WTC11 (cell line): ENCODE measurements at regions not wholly inside any gene's neighbourhood (a gene's known extent, or its start where the extent isn't known, plus 50 kb on each side); places are given as distances from the start of the nearest gene placed in this dataset.
A peak's percentile ranks its signal among the peaks of the same experiment; 100 is the strongest.

Source experiments
- ATAC-seq: fragments of 200-7000 bp; cut with Tn5 transposase; 2 replicates; pipeline ENCODE4 v1.10.0; 2021; ENCODE audit warnings: mild to moderate bottlenecking, moderate library complexity
- CTCF ChIA-PET: fragments of 300-600 bp; sonication (Branson Sonifier 250); formaldehyde crosslinking; loops from one replicate; lab custom pipeline; 2021; ENCODE audit warnings: antibody characterized with exemption; lab: Charles Lee
- POLR2A ChIA-PET: fragments of 350-600 bp; sonication (Branson Sonifier 250); formaldehyde crosslinking; loops from one replicate; lab custom pipeline; 2021; ENCODE audit warnings: antibody characterized with exemption; lab: Charles Lee
- DNase-seq: peaks from one replicate; pipeline ENCODE4 v3.0.0; 2021; ENCODE audit warnings: low spot score
- H3K27ac Mint-ChIP-seq: 2 replicates; pipeline ENCODE4 v1.8.0; 2021; ENCODE audit warnings: mixed read lengths
- H3K27me3 Mint-ChIP-seq: 2 replicates; pipeline ENCODE4 v1.8.0; 2021; ENCODE audit warnings: low read depth, mild to moderate bottlenecking, moderate library complexity, mixed read lengths
- H3K36me3 Mint-ChIP-seq: 2 replicates; pipeline ENCODE4 v1.8.0; 2021; ENCODE audit warnings: mixed read lengths
- H3K4me1 Mint-ChIP-seq: 2 replicates; pipeline ENCODE4 v1.8.0; 2022; ENCODE audit warnings: mixed read lengths
- H3K4me3 Mint-ChIP-seq: 2 replicates; pipeline ENCODE4 v1.8.0; 2021; ENCODE audit warnings: mild to moderate bottlenecking, moderate library complexity, mixed read lengths
- H3K9me3 Mint-ChIP-seq: 2 replicates; pipeline ENCODE4 v1.8.0; 2021; ENCODE audit warnings: mixed read lengths
- ATF6 ChIP-seq: sonication (generic); formaldehyde crosslinking; IDR thresholded peaks from 2 replicates; pipeline ENCODE4 v1.8.1; 2023; ENCODE audit warnings: mild to moderate bottlenecking, missing genetic modification reagents
- FOXP1 ChIP-seq: sonication (generic); formaldehyde crosslinking; IDR thresholded peaks from 2 replicates; pipeline ENCODE4 v1.8.0; 2022; ENCODE audit warnings: missing genetic modification reagents, mild to moderate bottlenecking, moderate library complexity, borderline replicate concordance
- GABPB1 ChIP-seq: sonication (generic); formaldehyde crosslinking; IDR thresholded peaks from 2 replicates; pipeline ENCODE4 v1.8.1; 2023; ENCODE audit warnings: mild to moderate bottlenecking, missing genetic modification reagents
- IRF1 ChIP-seq: sonication (generic); formaldehyde crosslinking; IDR thresholded peaks from 2 replicates; pipeline ENCODE4 v1.8.0; 2023; ENCODE audit warnings: missing genetic modification reagents
- IRF2 ChIP-seq: sonication (generic); formaldehyde crosslinking; IDR thresholded peaks from 2 replicates; pipeline ENCODE4 v1.8.0; 2022; ENCODE audit warnings: low read depth, missing genetic modification reagents, borderline replicate concordance
- MAX ChIP-seq: sonication (generic); formaldehyde crosslinking; IDR thresholded peaks from 2 replicates; pipeline ENCODE4 v1.8.0; 2022; ENCODE audit warnings: mild to moderate bottlenecking, missing genetic modification reagents
- NR1H2 ChIP-seq: sonication (generic); formaldehyde crosslinking; IDR thresholded peaks from 2 replicates; pipeline ENCODE4 v1.9.0; 2021; ENCODE audit warnings: mild to moderate bottlenecking, moderate library complexity, missing genetic modification reagents
- SMAD3 ChIP-seq: sonication (generic); formaldehyde crosslinking; IDR thresholded peaks from 2 replicates; pipeline ENCODE4 v1.8.0; 2022; ENCODE audit warnings: missing genetic modification reagents, mild to moderate bottlenecking, borderline replicate concordance
- TCF7 ChIP-seq: sonication (generic); formaldehyde crosslinking; IDR thresholded peaks from 2 replicates; pipeline ENCODE4 v1.8.0; 2022; ENCODE audit warnings: mild to moderate bottlenecking, low read depth, missing genetic modification reagents, moderate library complexity
- TEAD4 ChIP-seq: sonication (generic); formaldehyde crosslinking; IDR thresholded peaks from 2 replicates; pipeline ENCODE4 v1.8.0; 2022; ENCODE audit warnings: mild to moderate bottlenecking, missing genetic modification reagents
- TP53 ChIP-seq: sonication (generic); formaldehyde crosslinking; IDR thresholded peaks from 2 replicates; pipeline ENCODE4 v1.8.1; 2023; ENCODE audit warnings: mild to moderate bottlenecking, missing genetic modification reagents
- ZBTB21 ChIP-seq: sonication (generic); formaldehyde crosslinking; IDR thresholded peaks from 2 replicates; pipeline ENCODE4 v1.8.1; 2023; ENCODE audit warnings: mild to moderate bottlenecking, missing genetic modification reagents, borderline replicate concordance
- ZNF671 ChIP-seq: fragments of 250-450 bp; sonication (Bioruptor Pico); IDR thresholded peaks from 2 replicates; pipeline ENCODE4 v1.8.0; 2021; ENCODE audit warnings: mild to moderate bottlenecking
- ZSCAN18 ChIP-seq: fragments of 250-450 bp; sonication (Bioruptor Pico); IDR thresholded peaks from 2 replicates; pipeline ENCODE4 v2.1.2; 2022; ENCODE audit warnings: mild to moderate bottlenecking, moderate library complexity
- TF ChIP-seq, protein P1 (sequence below): sonication (generic); formaldehyde crosslinking; IDR thresholded peaks from 2 replicates; pipeline ENCODE4 v1.8.1; 2022; ENCODE audit warnings: mild to moderate bottlenecking, moderate library complexity, missing genetic modification reagents
- TF ChIP-seq, protein P2 (sequence below): sonication (generic); formaldehyde crosslinking; IDR thresholded peaks from 2 replicates; pipeline ENCODE4 v1.8.1; 2023; ENCODE audit warnings: mild to moderate bottlenecking, missing genetic modification reagents, moderate library complexity
- TF ChIP-seq, protein P3 (sequence below): sonication (generic); formaldehyde crosslinking; IDR thresholded peaks from 2 replicates; pipeline ENCODE4 v1.8.0; 2022; ENCODE audit warnings: mild to moderate bottlenecking, missing genetic modification reagents
- TF ChIP-seq, protein P4 (sequence below): sonication (generic); formaldehyde crosslinking; IDR thresholded peaks from 2 replicates; pipeline ENCODE4 v1.8.1; 2023; ENCODE audit warnings: mild to moderate bottlenecking, missing genetic modification reagents, borderline replicate concordance
- TF ChIP-seq, protein P5 (sequence below): sonication (generic); formaldehyde crosslinking; IDR thresholded peaks from 2 replicates; pipeline ENCODE4 v1.8.1; 2022; ENCODE audit warnings: missing genetic modification reagents, borderline replicate concordance

GRCh38 chr13:53191091-53191490, 162.5 kb downstream of the OLFM4 start:
- peaks cover 8% of the 10 kb centered on the region for H3K4me1 Mint-ChIP-seq
- no peak overlapping the region for H3K4me3 Mint-ChIP-seq
- POLR2A ChIA-PET = no interaction called here
- H3K27ac Mint-ChIP-seq = no peak overlapping the region
- no peak for DNase-seq
- no peaks in the 10 kb centered on the region for H3K36me3 Mint-ChIP-seq
- TF ChIP-seq ATF6 (no peak), ZSCAN18 (no peak), TEAD4 (CRISPR knock-in tag) (no peak), ZNF671 (CRISPR knock-in tag) (no peak), NR1H2 (no peak)
- TF ChIP-seq, protein P1, sequence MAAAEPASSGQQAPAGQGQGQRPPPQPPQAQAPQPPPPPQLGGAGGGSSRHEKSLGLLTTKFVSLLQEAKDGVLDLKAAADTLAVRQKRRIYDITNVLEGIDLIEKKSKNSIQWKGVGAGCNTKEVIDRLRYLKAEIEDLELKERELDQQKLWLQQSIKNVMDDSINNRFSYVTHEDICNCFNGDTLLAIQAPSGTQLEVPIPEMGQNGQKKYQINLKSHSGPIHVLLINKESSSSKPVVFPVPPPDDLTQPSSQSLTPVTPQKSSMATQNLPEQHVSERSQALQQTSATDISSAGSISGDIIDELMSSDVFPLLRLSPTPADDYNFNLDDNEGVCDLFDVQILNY (CRISPR knock-in tag) = no peak
- TF ChIP-seq, protein P2, sequence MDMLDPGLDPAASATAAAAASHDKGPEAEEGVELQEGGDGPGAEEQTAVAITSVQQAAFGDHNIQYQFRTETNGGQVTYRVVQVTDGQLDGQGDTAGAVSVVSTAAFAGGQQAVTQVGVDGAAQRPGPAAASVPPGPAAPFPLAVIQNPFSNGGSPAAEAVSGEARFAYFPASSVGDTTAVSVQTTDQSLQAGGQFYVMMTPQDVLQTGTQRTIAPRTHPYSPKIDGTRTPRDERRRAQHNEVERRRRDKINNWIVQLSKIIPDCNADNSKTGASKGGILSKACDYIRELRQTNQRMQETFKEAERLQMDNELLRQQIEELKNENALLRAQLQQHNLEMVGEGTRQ = no peak
- TF ChIP-seq, all 79 proteins: peak for 0
- Mint-ChIP-seq H3K9me3 (no peaks in the 10 kb centered on the region), H3K27me3 (no peaks in the 10 kb centered on the region; the same call in none of the 2 replicates)
- peak; percentile 73 for ATAC-seq
- CTCF ChIA-PET = interaction anchor here (1.0 to 4.4 kb wide), 5 partner anchors 10 to 382 kb away, joined by 3 to 44 read pairs (median 3); no protein-coding TSS in a partner anchor

DNA sequence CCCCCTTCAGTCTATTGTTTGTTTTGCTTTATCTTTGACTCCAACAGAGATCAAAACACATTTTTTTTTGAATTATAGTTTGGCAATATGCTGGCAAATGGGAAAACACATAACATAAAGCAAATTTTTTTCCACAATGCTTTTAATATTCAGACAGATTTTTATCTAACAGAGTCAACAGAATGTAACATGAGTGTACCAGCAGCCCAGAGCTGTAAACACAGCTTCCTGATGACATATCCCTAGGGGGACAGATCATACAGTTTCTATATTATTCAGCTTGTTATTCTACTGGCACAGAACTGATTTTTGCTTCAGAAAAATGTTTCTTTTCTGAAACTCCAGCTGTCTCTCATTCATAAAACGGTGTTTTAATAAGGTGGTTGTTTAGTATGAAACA, 168.8 kb downstream of the OLFM4 start:
- H3K36me3 Mint-ChIP-seq = no peaks in the 10 kb centered on the region
- H3K4me1 Mint-ChIP-seq = no peaks in the 10 kb centered on the region
- ATAC-seq (no peak), DNase-seq (no peak)
- CTCF ChIA-PET = interaction anchor here (0.6 to 1.8 kb wide), 18 partner anchors 9 to 545 kb away, joined by 3 to 41 read pairs (median 6); partner anchors contain the start of genes PCDH8 and SUGT1
- H3K27ac Mint-ChIP-seq = no peak overlapping the region
- no peaks in the 10 kb centered on the region for H3K9me3 Mint-ChIP-seq
- H3K27me3 Mint-ChIP-seq = peaks cover 39% of the 10 kb centered on the region
- POLR2A ChIA-PET = no interaction called here
- H3K4me3 Mint-ChIP-seq = no peak overlapping the region
- TF ChIP-seq FOXP1 (CRISPR knock-in tag) (no peak), ZBTB21 (CRISPR knock-in tag) (no peak), GABPB1 (CRISPR knock-in tag) (no peak), TP53 (CRISPR knock-in tag) (no peak), TCF7 (CRISPR knock-in tag) (no peak), IRF2 (CRISPR knock-in tag) (no peak), ZNF671 (CRISPR knock-in tag) (no peak), SMAD3 (no peak), MAX (CRISPR knock-in tag) (no peak), IRF1 (no peak)
- TF ChIP-seq, protein P3, sequence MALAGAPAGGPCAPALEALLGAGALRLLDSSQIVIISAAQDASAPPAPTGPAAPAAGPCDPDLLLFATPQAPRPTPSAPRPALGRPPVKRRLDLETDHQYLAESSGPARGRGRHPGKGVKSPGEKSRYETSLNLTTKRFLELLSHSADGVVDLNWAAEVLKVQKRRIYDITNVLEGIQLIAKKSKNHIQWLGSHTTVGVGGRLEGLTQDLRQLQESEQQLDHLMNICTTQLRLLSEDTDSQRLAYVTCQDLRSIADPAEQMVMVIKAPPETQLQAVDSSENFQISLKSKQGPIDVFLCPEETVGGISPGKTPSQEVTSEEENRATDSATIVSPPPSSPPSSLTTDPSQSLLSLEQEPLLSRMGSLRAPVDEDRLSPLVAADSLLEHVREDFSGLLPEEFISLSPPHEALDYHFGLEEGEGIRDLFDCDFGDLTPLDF (CRISPR knock-in tag) = no peak
- TF ChIP-seq, protein P4, sequence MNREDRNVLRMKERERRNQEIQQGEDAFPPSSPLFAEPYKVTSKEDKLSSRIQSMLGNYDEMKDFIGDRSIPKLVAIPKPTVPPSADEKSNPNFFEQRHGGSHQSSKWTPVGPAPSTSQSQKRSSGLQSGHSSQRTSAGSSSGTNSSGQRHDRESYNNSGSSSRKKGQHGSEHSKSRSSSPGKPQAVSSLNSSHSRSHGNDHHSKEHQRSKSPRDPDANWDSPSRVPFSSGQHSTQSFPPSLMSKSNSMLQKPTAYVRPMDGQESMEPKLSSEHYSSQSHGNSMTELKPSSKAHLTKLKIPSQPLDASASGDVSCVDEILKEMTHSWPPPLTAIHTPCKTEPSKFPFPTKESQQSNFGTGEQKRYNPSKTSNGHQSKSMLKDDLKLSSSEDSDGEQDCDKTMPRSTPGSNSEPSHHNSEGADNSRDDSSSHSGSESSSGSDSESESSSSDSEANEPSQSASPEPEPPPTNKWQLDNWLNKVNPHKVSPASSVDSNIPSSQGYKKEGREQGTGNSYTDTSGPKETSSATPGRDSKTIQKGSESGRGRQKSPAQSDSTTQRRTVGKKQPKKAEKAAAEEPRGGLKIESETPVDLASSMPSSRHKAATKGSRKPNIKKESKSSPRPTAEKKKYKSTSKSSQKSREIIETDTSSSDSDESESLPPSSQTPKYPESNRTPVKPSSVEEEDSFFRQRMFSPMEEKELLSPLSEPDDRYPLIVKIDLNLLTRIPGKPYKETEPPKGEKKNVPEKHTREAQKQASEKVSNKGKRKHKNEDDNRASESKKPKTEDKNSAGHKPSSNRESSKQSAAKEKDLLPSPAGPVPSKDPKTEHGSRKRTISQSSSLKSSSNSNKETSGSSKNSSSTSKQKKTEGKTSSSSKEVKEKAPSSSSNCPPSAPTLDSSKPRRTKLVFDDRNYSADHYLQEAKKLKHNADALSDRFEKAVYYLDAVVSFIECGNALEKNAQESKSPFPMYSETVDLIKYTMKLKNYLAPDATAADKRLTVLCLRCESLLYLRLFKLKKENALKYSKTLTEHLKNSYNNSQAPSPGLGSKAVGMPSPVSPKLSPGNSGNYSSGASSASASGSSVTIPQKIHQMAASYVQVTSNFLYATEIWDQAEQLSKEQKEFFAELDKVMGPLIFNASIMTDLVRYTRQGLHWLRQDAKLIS (CRISPR knock-in tag) = no peak
- TF ChIP-seq, protein P5, sequence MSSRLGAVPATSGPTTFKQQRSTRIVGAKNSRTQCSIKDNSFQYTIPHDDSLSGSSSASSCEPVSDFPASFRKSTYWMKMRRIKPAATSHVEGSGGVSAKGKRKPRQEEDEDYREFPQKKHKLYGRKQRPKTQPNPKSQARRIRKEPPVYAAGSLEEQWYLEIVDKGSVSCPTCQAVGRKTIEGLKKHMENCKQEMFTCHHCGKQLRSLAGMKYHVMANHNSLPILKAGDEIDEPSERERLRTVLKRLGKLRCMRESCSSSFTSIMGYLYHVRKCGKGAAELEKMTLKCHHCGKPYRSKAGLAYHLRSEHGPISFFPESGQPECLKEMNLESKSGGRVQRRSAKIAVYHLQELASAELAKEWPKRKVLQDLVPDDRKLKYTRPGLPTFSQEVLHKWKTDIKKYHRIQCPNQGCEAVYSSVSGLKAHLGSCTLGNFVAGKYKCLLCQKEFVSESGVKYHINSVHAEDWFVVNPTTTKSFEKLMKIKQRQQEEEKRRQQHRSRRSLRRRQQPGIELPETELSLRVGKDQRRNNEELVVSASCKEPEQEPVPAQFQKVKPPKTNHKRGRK = no peak
